ENCODE measurements at regions not wholly inside any gene's neighbourhood (a gene's known extent, or its start where the extent isn't known, plus 50 kb on each side); places are given as distances from the start of the nearest gene placed in this dataset.

DNA sequence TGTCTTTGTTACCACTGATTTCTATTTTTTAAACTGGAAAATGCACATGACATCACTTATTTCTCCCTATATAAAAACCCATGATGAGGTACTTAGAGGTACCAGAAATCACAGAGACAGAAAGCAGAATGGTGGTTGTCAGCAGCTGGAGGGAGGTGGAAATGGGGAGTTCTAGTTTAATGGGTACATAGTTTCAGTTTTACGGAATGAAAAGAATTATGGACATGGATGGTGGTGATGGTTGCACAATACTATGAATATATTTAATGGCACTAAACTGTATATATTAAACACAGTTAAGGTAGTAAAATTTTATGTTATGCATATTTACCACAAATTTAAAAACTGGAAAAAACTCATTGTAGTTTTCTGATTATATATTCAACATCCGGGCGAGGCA lies 50.5 kb upstream of the CPEB4 start:
- TF ChIP-seq, protein P1, sequence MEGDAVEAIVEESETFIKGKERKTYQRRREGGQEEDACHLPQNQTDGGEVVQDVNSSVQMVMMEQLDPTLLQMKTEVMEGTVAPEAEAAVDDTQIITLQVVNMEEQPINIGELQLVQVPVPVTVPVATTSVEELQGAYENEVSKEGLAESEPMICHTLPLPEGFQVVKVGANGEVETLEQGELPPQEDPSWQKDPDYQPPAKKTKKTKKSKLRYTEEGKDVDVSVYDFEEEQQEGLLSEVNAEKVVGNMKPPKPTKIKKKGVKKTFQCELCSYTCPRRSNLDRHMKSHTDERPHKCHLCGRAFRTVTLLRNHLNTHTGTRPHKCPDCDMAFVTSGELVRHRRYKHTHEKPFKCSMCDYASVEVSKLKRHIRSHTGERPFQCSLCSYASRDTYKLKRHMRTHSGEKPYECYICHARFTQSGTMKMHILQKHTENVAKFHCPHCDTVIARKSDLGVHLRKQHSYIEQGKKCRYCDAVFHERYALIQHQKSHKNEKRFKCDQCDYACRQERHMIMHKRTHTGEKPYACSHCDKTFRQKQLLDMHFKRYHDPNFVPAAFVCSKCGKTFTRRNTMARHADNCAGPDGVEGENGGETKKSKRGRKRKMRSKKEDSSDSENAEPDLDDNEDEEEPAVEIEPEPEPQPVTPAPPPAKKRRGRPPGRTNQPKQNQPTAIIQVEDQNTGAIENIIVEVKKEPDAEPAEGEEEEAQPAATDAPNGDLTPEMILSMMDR (IDR thresholded peaks at IDR 0.05; ENCODE audit: low read depth, low read length, poor library complexity, severe bottlenecking): no peak
- no peak for TF ChIP-seq EZH2phosphoT487 (IDR thresholded peaks at IDR 0.05; ENCODE audit: borderline replicate concordance, low read length)
- Histone ChIP-seq H3K9me2 (replicated peaks; ENCODE audit: control insufficient read depth, low read length) (no peaks in the 10 kb centered on the region), H4K20me1 (ENCODE audit: control insufficient read depth, insufficient read depth, low read depth, low read length) (no peaks in the 10 kb centered on the region), H3K27ac (ENCODE audit: low read depth, low read length) (no peak overlapping the region), H3K9me3 (ENCODE audit: control insufficient read depth, insufficient read depth, low read length) (no peaks in the 10 kb centered on the region), H3K4me3 (ENCODE audit: low read length) (no peak overlapping the region), H3K27me3 (ENCODE audit: control insufficient read depth, low read length) (no peaks in the 10 kb centered on the region), H3K79me2 (ENCODE audit: control insufficient read depth, low read length) (no peaks in the 10 kb centered on the region), H3K4me1 (ENCODE audit: control insufficient read depth, low read length) (peaks cover 30% of the 10 kb centered on the region), H3F3A (ENCODE audit: control insufficient read depth, insufficient read depth) (no peaks in the 10 kb centered on the region), H3K4me2 (ENCODE audit: low read length) (no peak overlapping the region), H3K36me3 (ENCODE audit: control insufficient read depth, low read length) (no peaks in the 10 kb centered on the region)
